ENCODE measurements at regions not wholly inside any gene's neighbourhood (a gene's known extent, or its start where the extent isn't known, plus 50 kb on each side); places are given as distances from the start of the nearest gene placed in this dataset.

GRCh38 chr14:58884442-58884841 lies 246.7 kb downstream of the DACT1 start:
- no peak for TF ChIP-seq ETV6 (conservative IDR thresholded peaks at IDR 0.05 in 1 of 2, IDR thresholded peaks at IDR 0.05 in 1 of 2; ENCODE audit: borderline replicate concordance in 1 of 2, low read depth in 1 of 2)
- peak; percentile 7 to 35 (median 30); a peak in 2 of 6 replicates for TF ChIP-seq CTCF (IDR thresholded peaks at IDR 0.05 in 2 of 3, conservative IDR thresholded peaks at IDR 0.05 in 1 of 3; ENCODE audit: control insufficient read depth in 2 of 3, extremely low read depth in 1 of 3, insufficient read depth in 1 of 3, low read depth in 3 of 3, low read length in 3 of 3)
- no peak for TF ChIP-seq RBBP5 (conservative IDR thresholded peaks at IDR 0.05)
- no peak for TF ChIP-seq ZSCAN29 (IDR thresholded peaks at IDR 0.05)

Measured in GM12878 (cell line).